SK-N-SH (cell line): ENCODE measurements at regions not wholly inside any gene's neighbourhood (a gene's known extent, or its start where the extent isn't known, plus 50 kb on each side); places are given as distances from the start of the nearest gene placed in this dataset.

Experiments
- CTCF ChIA-PET: fragments of 300-600, 350-600 bp; formaldehyde crosslinking; extraction: SDS; loops from one replicate; lab custom pipeline; 2021; lab: Yijun Ruan, JAX
- POLR2A ChIA-PET: fragments of 350-600 bp; sonication (Branson Sonifier 250); formaldehyde crosslinking; extraction: SDS; loops from one replicate; lab custom pipeline; 2020; ENCODE audit warnings: antibody characterized with exemption, inconsistent platforms; lab: Yijun Ruan, JAX
- DNase-seq: peaks from one replicate; pipeline ENCODE4 v3.0.0; 2012
- H2AFZ ChIP-seq: fragments of 200-600 bp; sonication (generic); 2 replicates; pipeline ENCODE4 v1.8.1; 2016; ENCODE audit warnings: antibody characterized with exemption, mild to moderate bottlenecking, low read depth
- H3F3A ChIP-seq: fragments of 200-600 bp; sonication (generic); replicated peaks from 2 replicates; pipeline ENCODE3; 2016; ENCODE audit warnings: antibody characterized with exemption, mild to moderate bottlenecking; ENCODE audit not compliant: insufficient read depth
- H3K27ac ChIP-seq, 2 experiments: fragments of 200-500 bp in 1 of 2; fragments of 200-600 bp in 1 of 2; sonication (Bioruptor generic) in 1 of 2; sonication (generic), shearing (Covaris generic) in 1 of 2; 2 replicates each; pipeline versions ENCODE4 v1.5.1 to v1.6.1; 2014 to 2016; ENCODE audit warnings: low read depth in 2 of 2, inconsistent platforms in 1 of 2, low read length in 1 of 2, mild to moderate bottlenecking in 1 of 2, mixed read lengths in 1 of 2
- H3K27me3 ChIP-seq: fragments of 200-600 bp; sonication (generic), shearing (Covaris generic); 2 replicates; pipeline ENCODE4 v1.6.1; 2016; ENCODE audit warnings: mixed run types; ENCODE audit not compliant: insufficient read depth
- H3K36me3 ChIP-seq, 2 experiments: fragments of 200-500 bp in 1 of 2; fragments of 200-600 bp in 1 of 2; sonication (Bioruptor generic) in 1 of 2; sonication (generic) in 1 of 2; replicated peaks in 1 of 2; 2 replicates each; pipeline versions ENCODE3 to v1.5.1; 2014 to 2016; ENCODE audit warnings: low read length in 1 of 2, mild to moderate bottlenecking in 1 of 2; ENCODE audit not compliant: insufficient read depth in 2 of 2, control insufficient read depth in 1 of 2
- H3K4me1 ChIP-seq, 2 experiments: fragments of 200-500 bp in 1 of 2; fragments of 200-600 bp in 1 of 2; sonication (Bioruptor generic) in 1 of 2; sonication (generic), shearing (Covaris generic) in 1 of 2; 2 replicates each; pipeline versions ENCODE4 v1.5.1 to v1.6.1; 2014 to 2016; ENCODE audit warnings: low read depth in 1 of 2, low read length in 1 of 2, mixed run types in 1 of 2; ENCODE audit not compliant: insufficient read depth in 2 of 2, control insufficient read depth in 1 of 2
- H3K4me2 ChIP-seq: fragments of 200-600 bp; sonication (generic), shearing (Covaris generic); 2 replicates; pipeline ENCODE4 v1.6.1; 2017; ENCODE audit warnings: mixed run types
- H3K4me3 ChIP-seq, 2 experiments: fragments of 200-500 bp in 1 of 2; fragments of 200-600 bp in 1 of 2; sonication (Bioruptor generic) in 1 of 2; sonication (generic), shearing (Covaris generic) in 1 of 2; 2 replicates each; pipeline versions ENCODE4 v1.5.1 to v1.8.1; 2014 to 2016; ENCODE audit warnings: low read depth in 2 of 2, inconsistent platforms in 1 of 2, low read length in 1 of 2, mild to moderate bottlenecking in 1 of 2, mixed read lengths in 1 of 2, moderate library complexity in 1 of 2
- H3K79me2 ChIP-seq: fragments of 200-600 bp; sonication (generic); 2 replicates; pipeline ENCODE4 v1.8.1; 2017; ENCODE audit warnings: mild to moderate bottlenecking; ENCODE audit not compliant: insufficient read depth
- H3K9ac ChIP-seq: fragments of 200-600 bp; sonication (generic); 2 replicates; pipeline ENCODE4 v1.6.1; 2017; ENCODE audit warnings: mixed run types
- H3K9me2 ChIP-seq: fragments of 200-600 bp; sonication (generic); 2 replicates; pipeline ENCODE4 v1.6.1; 2017; ENCODE audit warnings: mixed run types
- H3K9me3 ChIP-seq: fragments of 200-600 bp; sonication (generic); 2 replicates; pipeline ENCODE4 v1.6.1; 2017; ENCODE audit warnings: mixed run types, mild to moderate bottlenecking, moderate library complexity
- H4K20me1 ChIP-seq: fragments of 200-600 bp; sonication (generic); 2 replicates; pipeline ENCODE4 v1.6.1; 2017; ENCODE audit warnings: mild to moderate bottlenecking, mixed run types; ENCODE audit not compliant: insufficient read depth
- ELF1 ChIP-seq: IDR thresholded peaks from 2 replicates; pipeline ENCODE4 v1.4.0; 2012
- EP300 ChIP-seq, 2 experiments: IDR thresholded peaks; 2 replicates each; pipeline versions ENCODE4 v1.4.0 to v1.6.1; 2012; ENCODE audit warnings: borderline replicate concordance in 1 of 2, low read depth in 1 of 2, low read length in 1 of 2
- EZH2phosphoT487 ChIP-seq: fragments of 200-600 bp; sonication (generic); IDR thresholded peaks from 2 replicates; pipeline ENCODE4 v1.6.1; 2017; ENCODE audit warnings: low read depth, mixed run types, mild to moderate bottlenecking, antibody characterized with exemption, moderate library complexity, borderline replicate concordance
- FOXM1 ChIP-seq: IDR thresholded peaks from 2 replicates; pipeline ENCODE4 v1.4.0; 2012; ENCODE audit warnings: low read depth, mild to moderate bottlenecking
- GABPA ChIP-seq: IDR thresholded peaks from 2 replicates; pipeline ENCODE4 v1.4.0; 2012; ENCODE audit warnings: low read depth, mild to moderate bottlenecking
- GATA2 ChIP-seq: sonication (generic); formaldehyde crosslinking; IDR thresholded peaks from 2 replicates; pipeline ENCODE4 v1.5.0; 2020; ENCODE audit warnings: mild to moderate bottlenecking, missing genetic modification reagents
- JUND ChIP-seq: IDR thresholded peaks from 2 replicates; pipeline ENCODE4 v1.4.0; 2012
- MXI1 ChIP-seq: IDR thresholded peaks from 2 replicates; pipeline ENCODE4 v1.6.1; 2012; ENCODE audit warnings: mild to moderate bottlenecking, low read depth, low read length, improper control_type of control experiment
- NFIC ChIP-seq: IDR thresholded peaks from 2 replicates; pipeline ENCODE4 v1.4.0; 2012; ENCODE audit warnings: borderline replicate concordance
- RAD21 ChIP-seq: IDR thresholded peaks from 2 replicates; pipeline ENCODE4 v1.6.1; 2012; ENCODE audit warnings: mild to moderate bottlenecking, low read length
- RCOR1 ChIP-seq: fragments of 150-350 bp; IDR thresholded peaks from 2 replicates; pipeline ENCODE4 v1.6.1; 2017; ENCODE audit warnings: antibody characterized with exemption, low read length
- RXRA ChIP-seq: IDR thresholded peaks from 2 replicates; pipeline ENCODE4 v1.4.0; 2012; ENCODE audit warnings: low read depth, mild to moderate bottlenecking, borderline replicate concordance
- SMC3 ChIP-seq: IDR thresholded peaks from 2 replicates; pipeline ENCODE4 v1.6.1; 2012; ENCODE audit warnings: low read depth, low read length, improper control_type of control experiment
- YY1 ChIP-seq: IDR thresholded peaks from 2 replicates; pipeline ENCODE4 v1.4.0; 2012; ENCODE audit warnings: low read depth, mild to moderate bottlenecking
- WGBS: methylation state at CpG from one replicate; pipeline ENCODE4 v1.1.6; 2017; ENCODE audit warnings: low lambda C conversion rate; 5-methylcytosine and 5-hydroxymethylcytosine counted together
- TF ChIP-seq, protein P1 (sequence below): IDR thresholded peaks from 2 replicates; pipeline ENCODE4 v1.4.0; 2012; ENCODE audit warnings: low read depth, borderline replicate concordance
- TF ChIP-seq, protein P2 (sequence below): fragments of 150-350 bp; IDR thresholded peaks from 2 replicates; pipeline ENCODE4 v1.6.1; 2017; ENCODE audit warnings: antibody characterized with exemption, low read length, low read depth, borderline replicate concordance
- TF ChIP-seq, protein P3 (sequence below): IDR thresholded peaks from 2 replicates; pipeline ENCODE4 v1.4.0; 2012; ENCODE audit warnings: low read depth
- TF ChIP-seq, protein P4 (sequence below): fragments of 150-350 bp; IDR thresholded peaks from 2 replicates; pipeline ENCODE4 v1.6.1; 2016; ENCODE audit warnings: mild to moderate bottlenecking, low read depth, low read length

DNA sequence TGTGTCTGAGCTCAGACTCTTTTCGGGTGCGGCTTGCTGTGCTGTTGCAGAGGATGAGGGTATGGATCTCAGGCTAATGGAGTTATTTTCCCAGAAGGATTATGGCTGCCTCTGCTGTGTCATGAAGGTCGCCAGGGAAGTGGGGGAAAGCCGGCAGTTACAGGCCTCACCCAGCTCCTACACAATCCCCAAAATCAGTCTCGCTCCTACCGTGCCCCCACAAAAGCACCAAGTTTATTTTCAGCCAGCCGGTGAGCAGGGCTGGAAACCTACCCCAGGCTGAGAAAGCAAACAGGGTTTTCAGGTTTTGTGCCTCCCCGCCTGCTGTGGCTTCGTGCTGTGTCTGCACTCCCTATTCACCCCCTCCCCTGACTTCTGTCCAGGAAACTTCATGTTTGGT lies 113.3 kb downstream of the SLC24A2 start (continued):
- TF ChIP-seq EP300 (IDR thresholded peaks at IDR 0.05; ENCODE audit: borderline replicate concordance in 1 of 2, low read depth in 1 of 2, low read length in 1 of 2): no peak
- TF ChIP-seq JUND: no peak
- no peak for TF ChIP-seq EZH2phosphoT487
- TF ChIP-seq NFIC: no peak
- no peak for TF ChIP-seq SMC3
- TF ChIP-seq MXI1: no peak

DNA sequence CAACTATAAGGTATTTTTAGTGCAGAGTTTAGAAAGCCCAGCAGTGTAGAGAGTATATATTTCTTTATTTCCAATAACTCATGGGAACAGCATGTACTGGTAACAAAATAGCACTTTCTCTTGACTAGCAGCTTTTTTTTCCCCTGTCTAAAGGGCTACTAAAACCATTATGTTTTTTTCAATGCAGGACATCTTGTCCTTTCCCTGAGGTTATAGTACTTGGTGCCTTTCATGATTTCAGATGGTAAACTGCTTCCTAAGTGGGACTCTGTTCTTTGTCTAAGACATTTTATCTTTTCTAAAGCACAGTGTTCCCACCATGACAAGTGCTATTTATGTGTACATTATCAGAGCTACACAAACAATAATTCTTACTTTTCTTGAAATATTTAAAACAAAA lies 122.3 kb downstream of the SLC24A2 start:
- Histone ChIP-seq H3K4me3 (no peak overlapping the region), H4K20me1 (no peaks in the 10 kb centered on the region), H3K27ac (no peak overlapping the region), H3K9ac (no peak overlapping the region), H2AFZ (no peak overlapping the region), H3K4me1 (peaks cover 0 to 2% of the 10 kb centered on the region in 2 experiments; a peak in 1 of 4 replicates), H3K79me2 (no peaks in the 10 kb centered on the region), H3K36me3 (no peaks in the 10 kb centered on the region), H3K4me2 (no peak overlapping the region), H3F3A (no peaks in the 10 kb centered on the region), H3K9me2 (no peaks in the 10 kb centered on the region), H3K27me3 (no peaks in the 10 kb centered on the region), H3K9me3 (no peaks in the 10 kb centered on the region)
- no peak for DNase-seq
- ChIA-PET CTCF (interaction anchor here (1.5 to 2.0 kb wide), 2 partner anchors 12 to 174 kb away, joined by 4 to 6 read pairs; no protein-coding TSS in a partner anchor), POLR2A (no interaction called here)
- TF ChIP-seq FOXM1 (no peak), GABPA (no peak), RCOR1 (no peak), GATA2 (CRISPR knock-in tag) (0 out of 2 replicates have a peak, but pooled peaks have one; percentile 16), RAD21 (no peak)
- TF ChIP-seq, protein P1, sequence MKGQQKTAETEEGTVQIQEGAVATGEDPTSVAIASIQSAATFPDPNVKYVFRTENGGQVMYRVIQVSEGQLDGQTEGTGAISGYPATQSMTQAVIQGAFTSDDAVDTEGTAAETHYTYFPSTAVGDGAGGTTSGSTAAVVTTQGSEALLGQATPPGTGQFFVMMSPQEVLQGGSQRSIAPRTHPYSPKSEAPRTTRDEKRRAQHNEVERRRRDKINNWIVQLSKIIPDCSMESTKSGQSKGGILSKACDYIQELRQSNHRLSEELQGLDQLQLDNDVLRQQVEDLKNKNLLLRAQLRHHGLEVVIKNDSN: no peak

DNA sequence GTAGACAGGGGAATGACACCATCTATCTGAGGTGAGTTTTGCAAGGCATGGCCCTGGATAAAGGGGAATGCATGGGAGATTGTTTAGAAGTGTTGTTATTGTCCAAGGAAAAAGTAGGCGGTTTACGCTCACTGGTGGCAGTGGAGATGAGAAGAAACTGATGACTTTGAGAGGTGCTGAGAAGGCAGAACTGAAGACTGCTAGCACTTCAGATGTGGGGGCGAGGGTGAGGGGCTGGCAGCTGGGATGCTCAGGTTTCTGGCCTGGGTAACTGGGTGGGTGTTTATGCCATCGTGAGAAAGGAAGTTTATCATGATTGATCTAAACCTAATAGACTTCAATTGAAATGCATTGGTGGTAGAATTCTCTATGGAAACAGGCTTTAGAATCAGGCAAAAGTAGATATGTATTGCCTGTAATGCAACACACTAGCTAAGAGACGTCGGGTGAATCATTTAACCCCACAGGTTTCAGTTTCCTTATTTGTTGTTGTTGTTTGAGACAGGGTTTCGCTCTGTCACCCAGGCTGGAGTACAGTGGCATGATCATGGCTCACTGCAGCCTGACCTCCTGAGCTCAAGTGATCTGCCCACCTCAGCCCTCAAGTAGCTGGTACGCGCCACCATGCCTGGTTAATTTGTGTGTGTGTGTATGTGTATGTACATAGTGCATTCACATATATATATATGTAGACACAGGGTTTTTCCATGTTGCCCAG lies 123.5 kb downstream of the SLC24A2 start:
- Histone ChIP-seq H4K20me1 (no peaks in the 10 kb centered on the region), H3K4me2 (no peak overlapping the region), H3K79me2 (no peaks in the 10 kb centered on the region), H3K36me3 (no peaks in the 10 kb centered on the region), H3K9me3 (no peaks in the 10 kb centered on the region), H3K27ac (no peak overlapping the region), H3F3A (no peaks in the 10 kb centered on the region), H3K9ac (no peak overlapping the region)
- no peak for DNase-seq
- POLR2A ChIA-PET: no interaction called here
- TF ChIP-seq RXRA: no peak
- TF ChIP-seq, protein P2, sequence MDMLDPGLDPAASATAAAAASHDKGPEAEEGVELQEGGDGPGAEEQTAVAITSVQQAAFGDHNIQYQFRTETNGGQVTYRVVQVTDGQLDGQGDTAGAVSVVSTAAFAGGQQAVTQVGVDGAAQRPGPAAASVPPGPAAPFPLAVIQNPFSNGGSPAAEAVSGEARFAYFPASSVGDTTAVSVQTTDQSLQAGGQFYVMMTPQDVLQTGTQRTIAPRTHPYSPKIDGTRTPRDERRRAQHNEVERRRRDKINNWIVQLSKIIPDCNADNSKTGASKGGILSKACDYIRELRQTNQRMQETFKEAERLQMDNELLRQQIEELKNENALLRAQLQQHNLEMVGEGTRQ: no peak
- no peak for TF ChIP-seq ELF1
- no peak for TF ChIP-seq YY1
- TF ChIP-seq, protein P3, sequence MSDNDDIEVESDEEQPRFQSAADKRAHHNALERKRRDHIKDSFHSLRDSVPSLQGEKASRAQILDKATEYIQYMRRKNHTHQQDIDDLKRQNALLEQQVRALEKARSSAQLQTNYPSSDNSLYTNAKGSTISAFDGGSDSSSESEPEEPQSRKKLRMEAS: no peak
- no peak for TF ChIP-seq FOXM1
- TF ChIP-seq GABPA: no peak
- TF ChIP-seq NFIC: no peak
- TF ChIP-seq, protein P4, sequence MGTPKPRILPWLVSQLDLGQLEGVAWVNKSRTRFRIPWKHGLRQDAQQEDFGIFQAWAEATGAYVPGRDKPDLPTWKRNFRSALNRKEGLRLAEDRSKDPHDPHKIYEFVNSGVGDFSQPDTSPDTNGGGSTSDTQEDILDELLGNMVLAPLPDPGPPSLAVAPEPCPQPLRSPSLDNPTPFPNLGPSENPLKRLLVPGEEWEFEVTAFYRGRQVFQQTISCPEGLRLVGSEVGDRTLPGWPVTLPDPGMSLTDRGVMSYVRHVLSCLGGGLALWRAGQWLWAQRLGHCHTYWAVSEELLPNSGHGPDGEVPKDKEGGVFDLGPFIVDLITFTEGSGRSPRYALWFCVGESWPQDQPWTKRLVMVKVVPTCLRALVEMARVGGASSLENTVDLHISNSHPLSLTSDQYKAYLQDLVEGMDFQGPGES: no peak
- TF ChIP-seq, all 33 proteins: peak for 0
- H3K9me2 ChIP-seq: no peaks in the 10 kb centered on the region
- H3K27me3 ChIP-seq: no peaks in the 10 kb centered on the region
- no peak overlapping the region for H2AFZ ChIP-seq
- WGBS: 47% methylated on average over 9 of the region's 9 CpGs
- H3K4me3 ChIP-seq: no peak overlapping the region
- H3K4me1 ChIP-seq: peaks cover 0 to 2% of the 10 kb centered on the region in 2 experiments; a peak in 1 of 4 replicates
- CTCF ChIA-PET: no interaction called here
